SK-N-SH (cell line): ENCODE measurements at regions not wholly inside any gene's neighbourhood (a gene's known extent, or its start where the extent isn't known, plus 50 kb on each side); places are given as distances from the start of the nearest gene placed in this dataset.
A peak's percentile ranks its signal among the peaks of the same experiment; 100 is the strongest.

Experiments used
- CTCF ChIA-PET: fragments of 300-600, 350-600 bp; formaldehyde crosslinking; extraction: SDS; loops from one replicate; lab custom pipeline; 2021; lab: Yijun Ruan, JAX
- POLR2A ChIA-PET: fragments of 350-600 bp; sonication (Branson Sonifier 250); formaldehyde crosslinking; extraction: SDS; loops from one replicate; lab custom pipeline; 2020; ENCODE audit warnings: antibody characterized with exemption, inconsistent platforms; lab: Yijun Ruan, JAX
- DNase-seq: peaks from one replicate; pipeline ENCODE4 v3.0.0; 2012
- H2AFZ ChIP-seq: fragments of 200-600 bp; sonication (generic); 2 replicates; pipeline ENCODE4 v1.8.1; 2016; ENCODE audit warnings: antibody characterized with exemption, mild to moderate bottlenecking, low read depth
- H3F3A ChIP-seq: fragments of 200-600 bp; sonication (generic); replicated peaks from 2 replicates; pipeline ENCODE3; 2016; ENCODE audit warnings: antibody characterized with exemption, mild to moderate bottlenecking; ENCODE audit not compliant: insufficient read depth
- H3K27ac ChIP-seq, 2 experiments: fragments of 200-500 bp in 1 of 2; fragments of 200-600 bp in 1 of 2; sonication (Bioruptor generic) in 1 of 2; sonication (generic), shearing (Covaris generic) in 1 of 2; 2 replicates each; pipeline versions ENCODE4 v1.5.1 to v1.6.1; 2014 to 2016; ENCODE audit warnings: low read depth in 2 of 2, inconsistent platforms in 1 of 2, low read length in 1 of 2, mild to moderate bottlenecking in 1 of 2, mixed read lengths in 1 of 2
- H3K27me3 ChIP-seq: fragments of 200-600 bp; sonication (generic), shearing (Covaris generic); 2 replicates; pipeline ENCODE4 v1.6.1; 2016; ENCODE audit warnings: mixed run types; ENCODE audit not compliant: insufficient read depth
- H3K36me3 ChIP-seq, 2 experiments: fragments of 200-500 bp in 1 of 2; fragments of 200-600 bp in 1 of 2; sonication (Bioruptor generic) in 1 of 2; sonication (generic) in 1 of 2; replicated peaks in 1 of 2; 2 replicates each; pipeline versions ENCODE3 to v1.5.1; 2014 to 2016; ENCODE audit warnings: low read length in 1 of 2, mild to moderate bottlenecking in 1 of 2; ENCODE audit not compliant: insufficient read depth in 2 of 2, control insufficient read depth in 1 of 2
- H3K4me1 ChIP-seq, 2 experiments: fragments of 200-500 bp in 1 of 2; fragments of 200-600 bp in 1 of 2; sonication (Bioruptor generic) in 1 of 2; sonication (generic), shearing (Covaris generic) in 1 of 2; 2 replicates each; pipeline versions ENCODE4 v1.5.1 to v1.6.1; 2014 to 2016; ENCODE audit warnings: low read depth in 1 of 2, low read length in 1 of 2, mixed run types in 1 of 2; ENCODE audit not compliant: insufficient read depth in 2 of 2, control insufficient read depth in 1 of 2
- H3K4me2 ChIP-seq: fragments of 200-600 bp; sonication (generic), shearing (Covaris generic); 2 replicates; pipeline ENCODE4 v1.6.1; 2017; ENCODE audit warnings: mixed run types
- H3K4me3 ChIP-seq, 2 experiments: fragments of 200-500 bp in 1 of 2; fragments of 200-600 bp in 1 of 2; sonication (Bioruptor generic) in 1 of 2; sonication (generic), shearing (Covaris generic) in 1 of 2; 2 replicates each; pipeline versions ENCODE4 v1.5.1 to v1.8.1; 2014 to 2016; ENCODE audit warnings: low read depth in 2 of 2, inconsistent platforms in 1 of 2, low read length in 1 of 2, mild to moderate bottlenecking in 1 of 2, mixed read lengths in 1 of 2, moderate library complexity in 1 of 2
- H3K79me2 ChIP-seq: fragments of 200-600 bp; sonication (generic); 2 replicates; pipeline ENCODE4 v1.8.1; 2017; ENCODE audit warnings: mild to moderate bottlenecking; ENCODE audit not compliant: insufficient read depth
- H3K9ac ChIP-seq: fragments of 200-600 bp; sonication (generic); 2 replicates; pipeline ENCODE4 v1.6.1; 2017; ENCODE audit warnings: mixed run types
- H3K9me2 ChIP-seq: fragments of 200-600 bp; sonication (generic); 2 replicates; pipeline ENCODE4 v1.6.1; 2017; ENCODE audit warnings: mixed run types
- H3K9me3 ChIP-seq: fragments of 200-600 bp; sonication (generic); 2 replicates; pipeline ENCODE4 v1.6.1; 2017; ENCODE audit warnings: mixed run types, mild to moderate bottlenecking, moderate library complexity
- H4K20me1 ChIP-seq: fragments of 200-600 bp; sonication (generic); 2 replicates; pipeline ENCODE4 v1.6.1; 2017; ENCODE audit warnings: mild to moderate bottlenecking, mixed run types; ENCODE audit not compliant: insufficient read depth
- RAD21 ChIP-seq: IDR thresholded peaks from 2 replicates; pipeline ENCODE4 v1.6.1; 2012; ENCODE audit warnings: mild to moderate bottlenecking, low read length
- RFX5 ChIP-seq: IDR thresholded peaks from 2 replicates; pipeline ENCODE4 v1.6.1; 2012; ENCODE audit warnings: mild to moderate bottlenecking, improper control_type of control experiment, low read length
- RXRA ChIP-seq: IDR thresholded peaks from 2 replicates; pipeline ENCODE4 v1.4.0; 2012; ENCODE audit warnings: low read depth, mild to moderate bottlenecking, borderline replicate concordance
- TCF12 ChIP-seq: IDR thresholded peaks from 2 replicates; pipeline ENCODE4 v1.4.0; 2012
- WGBS: methylation state at CpG from one replicate; pipeline ENCODE4 v1.1.6; 2017; ENCODE audit warnings: low lambda C conversion rate; 5-methylcytosine and 5-hydroxymethylcytosine counted together
- TF ChIP-seq, protein P1 (sequence below): IDR thresholded peaks from 2 replicates; pipeline ENCODE4; 2012
- TF ChIP-seq, protein P2 (sequence below): IDR thresholded peaks from 2 replicates; pipeline ENCODE4 v1.4.0; 2012; ENCODE audit warnings: low read depth
- TF ChIP-seq, protein P3 (sequence below): fragments of 150-350 bp; IDR thresholded peaks from 2 replicates; pipeline ENCODE4 v1.6.1; 2016; ENCODE audit warnings: mild to moderate bottlenecking, low read depth, low read length

DNA sequence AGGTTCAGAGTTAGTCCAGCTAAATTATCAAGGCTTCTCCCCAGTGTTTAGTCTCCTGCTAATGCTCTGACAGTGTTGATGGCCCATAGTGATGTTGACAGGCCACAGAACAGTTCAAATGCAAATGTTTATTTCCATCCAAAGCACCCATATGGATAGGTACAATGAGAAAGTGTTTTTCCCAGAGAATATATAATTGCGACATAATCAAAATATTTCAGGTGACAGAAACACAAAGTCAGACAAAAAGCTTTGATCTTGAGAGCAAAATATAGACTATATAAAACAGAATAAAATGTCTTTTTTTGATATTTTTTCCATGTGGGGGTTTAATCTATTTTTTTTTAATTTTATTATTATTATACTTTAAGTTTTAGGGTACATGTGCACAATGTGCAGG, 642.3 kb upstream of the SEMA3D start:
- Histone ChIP-seq H3K4me2 (no peak overlapping the region), H3K9ac (no peak overlapping the region), H3F3A (no peaks in the 10 kb centered on the region), H3K9me2 (no peaks in the 10 kb centered on the region; the same call in 1 of the 2 replicates), H3K36me3 (no peaks in the 10 kb centered on the region), H2AFZ (no peak overlapping the region), H3K79me2 (no peaks in the 10 kb centered on the region), H3K4me3 (no peak overlapping the region), H3K27ac (no peak overlapping the region), H4K20me1 (no peaks in the 10 kb centered on the region), H3K27me3 (no peaks in the 10 kb centered on the region), H3K4me1 (peaks cover 0 to 2% of the 10 kb centered on the region in 2 experiments; a peak in 1 of 4 replicates), H3K9me3 (no peaks in the 10 kb centered on the region)
- WGBS: 94% methylated on average over 1 of the region's 1 CpG
- DNase-seq: no peak
- TF ChIP-seq, protein P1, sequence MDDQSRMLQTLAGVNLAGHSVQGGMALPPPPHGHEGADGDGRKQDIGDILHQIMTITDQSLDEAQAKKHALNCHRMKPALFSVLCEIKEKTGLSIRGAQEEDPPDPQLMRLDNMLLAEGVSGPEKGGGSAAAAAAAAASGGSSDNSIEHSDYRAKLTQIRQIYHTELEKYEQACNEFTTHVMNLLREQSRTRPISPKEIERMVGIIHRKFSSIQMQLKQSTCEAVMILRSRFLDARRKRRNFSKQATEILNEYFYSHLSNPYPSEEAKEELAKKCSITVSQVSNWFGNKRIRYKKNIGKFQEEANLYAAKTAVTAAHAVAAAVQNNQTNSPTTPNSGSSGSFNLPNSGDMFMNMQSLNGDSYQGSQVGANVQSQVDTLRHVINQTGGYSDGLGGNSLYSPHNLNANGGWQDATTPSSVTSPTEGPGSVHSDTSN: no peak
- TF ChIP-seq, protein P2, sequence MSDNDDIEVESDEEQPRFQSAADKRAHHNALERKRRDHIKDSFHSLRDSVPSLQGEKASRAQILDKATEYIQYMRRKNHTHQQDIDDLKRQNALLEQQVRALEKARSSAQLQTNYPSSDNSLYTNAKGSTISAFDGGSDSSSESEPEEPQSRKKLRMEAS: no peak
- no peak for TF ChIP-seq RAD21
- CTCF ChIA-PET: interaction anchor here (0.5 to 6.8 kb wide), 38 partner anchors 8 to 1894 kb away, joined by 3 to 98 read pairs (median 8); partner anchors contain the start of gene SEMA3D
- POLR2A ChIA-PET: no interaction called here

DNA sequence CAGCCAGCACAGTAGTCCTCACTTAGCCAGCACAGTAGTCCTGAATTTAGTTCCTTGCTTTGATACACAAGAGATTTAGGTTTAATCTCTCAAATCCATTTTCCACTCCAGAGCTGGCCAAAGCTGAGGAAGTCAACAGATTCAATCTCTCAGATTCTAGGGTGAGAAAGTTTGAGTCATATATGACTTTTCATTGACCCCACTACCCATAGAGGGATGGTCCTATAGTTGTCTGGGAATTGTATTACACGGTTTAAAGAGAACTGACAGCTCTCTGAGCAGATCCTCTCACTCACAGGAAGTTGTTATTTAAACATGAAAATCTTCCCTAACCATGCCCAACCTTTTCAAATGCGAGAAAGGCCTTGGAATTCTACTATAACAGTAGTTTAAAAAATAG, 641.8 kb upstream of the SEMA3D start:
- POLR2A ChIA-PET: no interaction called here
- TF ChIP-seq, protein P1: peak; percentile 53; the same call in 1 of the 2 replicates
- peak; percentile 23; the same call in 1 of the 2 replicates for TF ChIP-seq RXRA
- TF ChIP-seq RFX5: no peak
- TF ChIP-seq, protein P3, sequence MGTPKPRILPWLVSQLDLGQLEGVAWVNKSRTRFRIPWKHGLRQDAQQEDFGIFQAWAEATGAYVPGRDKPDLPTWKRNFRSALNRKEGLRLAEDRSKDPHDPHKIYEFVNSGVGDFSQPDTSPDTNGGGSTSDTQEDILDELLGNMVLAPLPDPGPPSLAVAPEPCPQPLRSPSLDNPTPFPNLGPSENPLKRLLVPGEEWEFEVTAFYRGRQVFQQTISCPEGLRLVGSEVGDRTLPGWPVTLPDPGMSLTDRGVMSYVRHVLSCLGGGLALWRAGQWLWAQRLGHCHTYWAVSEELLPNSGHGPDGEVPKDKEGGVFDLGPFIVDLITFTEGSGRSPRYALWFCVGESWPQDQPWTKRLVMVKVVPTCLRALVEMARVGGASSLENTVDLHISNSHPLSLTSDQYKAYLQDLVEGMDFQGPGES: no peak
- peak; percentile 61 for TF ChIP-seq TCF12
- no peaks in the 10 kb centered on the region; the same call in 1 of the 2 replicates for H3K9me2 ChIP-seq
- 75% methylated on average over 2 of the region's 2 CpGs for WGBS
- no peaks in the 10 kb centered on the region for H3K27me3 ChIP-seq
- no peaks in the 10 kb centered on the region for H3F3A ChIP-seq
- no peak for DNase-seq
- H3K9ac ChIP-seq: no peak overlapping the region
- no peak overlapping the region for H3K4me3 ChIP-seq
- H3K9me3 ChIP-seq: no peaks in the 10 kb centered on the region
- H3K27ac ChIP-seq: no peak overlapping the region
- H4K20me1 ChIP-seq: no peaks in the 10 kb centered on the region
- H2AFZ ChIP-seq: no peak overlapping the region
- CTCF ChIA-PET: interaction anchor here (0.6 to 6.8 kb wide), 17 partner anchors 7 to 1852 kb away, joined by 3 to 98 read pairs (median 13); no protein-coding TSS in a partner anchor
- peaks cover 0 to 2% of the 10 kb centered on the region in 2 experiments; a peak in 1 of 4 replicates for H3K4me1 ChIP-seq
- H3K79me2 ChIP-seq: no peaks in the 10 kb centered on the region
- H3K4me2 ChIP-seq: no peak overlapping the region
- no peaks in the 10 kb centered on the region for H3K36me3 ChIP-seq
